PC-9 (cell line): ENCODE measurements at regions not wholly inside any gene's neighbourhood (a gene's known extent, or its start where the extent isn't known, plus 50 kb on each side); places are given as distances from the start of the nearest gene placed in this dataset.

Experiments
- BruUV-seq: library from RNA; stranded (reverse); fragments of 400-500 nt; replicated peaks from 2 replicates; lab custom pipeline; 2021; lab: Mats Ljungman, UMichigan
- CTCF ChIA-PET: fragments of 300-600 bp; sonication (Branson Sonifier 250); formaldehyde crosslinking; loops from one replicate; lab custom pipeline; 2022; ENCODE audit warnings: antibody characterized with exemption; lab: Charles Lee
- POLR2A ChIA-PET: fragments of 300-600 bp; sonication (Branson Sonifier 250); formaldehyde crosslinking; loops from one replicate; lab custom pipeline; 2022; ENCODE audit warnings: antibody characterized with exemption; ENCODE audit not compliant: unreplicated experiment; lab: Charles Lee
- DNase-seq, 2 experiments: peaks; one replicate each; pipeline versions ENCODE4 v3.0.0 to v3.0.0-alpha.2; 2015 to 2022; ENCODE audit warnings: mixed read lengths in 1 of 2
- H2AFZ ChIP-seq: fragments of 200-600 bp; sonication (generic); 2 replicates; pipeline ENCODE4 v1.8.1; 2017; ENCODE audit warnings: antibody characterized with exemption
- H3F3A ChIP-seq: fragments of 200-600 bp; sonication (generic); 2 replicates; pipeline ENCODE4 v1.8.1; 2017; ENCODE audit warnings: antibody characterized with exemption, mild to moderate bottlenecking, low read depth; ENCODE audit not compliant: insufficient read depth
- H3K27ac ChIP-seq: fragments of 200-600 bp; sonication (generic); 2 replicates; pipeline ENCODE4 v1.6.1; 2016; ENCODE audit warnings: mixed run types
- H3K27me3 ChIP-seq: fragments of 200-600 bp; sonication (generic); 2 replicates; pipeline ENCODE4 v1.6.1; 2016; ENCODE audit warnings: low read depth, mixed run types; ENCODE audit not compliant: insufficient read depth
- H3K36me3 ChIP-seq: fragments of 200-600 bp; sonication (generic); 2 replicates; pipeline ENCODE4 v1.6.1; 2016; ENCODE audit warnings: low read depth, mixed run types
- H3K4me1 ChIP-seq: fragments of 200-600 bp; sonication (generic); replicated peaks from 2 replicates; pipeline ENCODE4 v1.6.1; 2016; ENCODE audit warnings: mixed run types; ENCODE audit not compliant: insufficient read depth
- H3K4me2 ChIP-seq: fragments of 200-600 bp; sonication (generic); 2 replicates; pipeline ENCODE4 v1.6.1; 2017; ENCODE audit warnings: mixed run types
- H3K4me3 ChIP-seq: fragments of 200-600 bp; sonication (generic); 2 replicates; pipeline ENCODE4 v1.6.1; 2016; ENCODE audit warnings: mixed run types
- H3K79me2 ChIP-seq: fragments of 200-600 bp; sonication (generic); 2 replicates; pipeline ENCODE4 v1.6.1; 2017; ENCODE audit warnings: low read depth, mixed run types
- H3K9me2 ChIP-seq: fragments of 200-600 bp; sonication (generic); 2 replicates; pipeline ENCODE4 v1.8.1; 2017; ENCODE audit warnings: mild to moderate bottlenecking; ENCODE audit not compliant: insufficient read depth
- H3K9me3 ChIP-seq: fragments of 200-600 bp; sonication (generic); 2 replicates; pipeline ENCODE4 v1.8.1; 2016; ENCODE audit warnings: low read depth; ENCODE audit not compliant: insufficient read depth
- H4K20me1 ChIP-seq: fragments of 200-600 bp; sonication (generic); 2 replicates; pipeline ENCODE4 v1.8.1; 2017; ENCODE audit not compliant: insufficient read depth
- EZH2 ChIP-seq: fragments of 200-600 bp; sonication (generic); IDR thresholded peaks from 2 replicates; pipeline ENCODE4 v1.8.0; 2017; ENCODE audit warnings: antibody characterized with exemption, low read depth
- intact Hi-C: fragments of 100-400 bp; cut with micrococcal nuclease; formaldehyde crosslinking; loops from one replicate; pipeline ENCODE4 v1.10.0; 2022; ENCODE audit not compliant: unreplicated experiment
- TF ChIP-seq, protein P1 (sequence below): fragments of 200-600 bp; sonication (generic); conservative IDR thresholded peaks from 2 replicates; pipeline ENCODE4 v1.6.1; 2017; ENCODE audit warnings: mixed run types, antibody characterized with exemption, mild to moderate bottlenecking, moderate library complexity

DNA sequence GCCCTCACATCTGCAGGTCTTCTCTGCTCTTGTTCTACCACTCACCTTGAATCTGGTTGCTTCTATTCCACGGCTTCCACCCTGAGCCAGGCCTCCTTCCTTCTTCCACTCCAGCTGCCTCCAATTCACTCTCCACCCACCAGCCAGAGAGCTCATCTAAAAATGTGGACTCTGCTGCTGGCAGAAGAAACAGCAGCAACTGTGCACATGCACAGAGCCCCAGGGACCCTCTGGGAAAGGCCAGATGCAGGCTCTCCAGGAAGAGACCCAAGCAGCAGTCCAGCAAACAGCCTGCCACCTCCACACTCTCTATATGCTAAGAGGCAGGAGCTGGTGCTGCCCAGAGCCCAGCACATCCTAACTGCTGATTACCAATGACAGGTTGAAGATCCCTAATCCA is 162.6 kb upstream of the TOP1 start:
- H3F3A ChIP-seq = no peaks in the 10 kb centered on the region
- intact Hi-C loops = no loop called here
- H3K36me3 ChIP-seq = no peaks in the 10 kb centered on the region
- POLR2A ChIA-PET = no interaction called here
- H3K9me2 ChIP-seq = no peaks in the 10 kb centered on the region
- no peak for DNase-seq
- TF ChIP-seq, protein P1, sequence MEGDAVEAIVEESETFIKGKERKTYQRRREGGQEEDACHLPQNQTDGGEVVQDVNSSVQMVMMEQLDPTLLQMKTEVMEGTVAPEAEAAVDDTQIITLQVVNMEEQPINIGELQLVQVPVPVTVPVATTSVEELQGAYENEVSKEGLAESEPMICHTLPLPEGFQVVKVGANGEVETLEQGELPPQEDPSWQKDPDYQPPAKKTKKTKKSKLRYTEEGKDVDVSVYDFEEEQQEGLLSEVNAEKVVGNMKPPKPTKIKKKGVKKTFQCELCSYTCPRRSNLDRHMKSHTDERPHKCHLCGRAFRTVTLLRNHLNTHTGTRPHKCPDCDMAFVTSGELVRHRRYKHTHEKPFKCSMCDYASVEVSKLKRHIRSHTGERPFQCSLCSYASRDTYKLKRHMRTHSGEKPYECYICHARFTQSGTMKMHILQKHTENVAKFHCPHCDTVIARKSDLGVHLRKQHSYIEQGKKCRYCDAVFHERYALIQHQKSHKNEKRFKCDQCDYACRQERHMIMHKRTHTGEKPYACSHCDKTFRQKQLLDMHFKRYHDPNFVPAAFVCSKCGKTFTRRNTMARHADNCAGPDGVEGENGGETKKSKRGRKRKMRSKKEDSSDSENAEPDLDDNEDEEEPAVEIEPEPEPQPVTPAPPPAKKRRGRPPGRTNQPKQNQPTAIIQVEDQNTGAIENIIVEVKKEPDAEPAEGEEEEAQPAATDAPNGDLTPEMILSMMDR = no peak
- no peak for TF ChIP-seq EZH2
- no peaks in the 10 kb centered on the region for H4K20me1 ChIP-seq
- CTCF ChIA-PET = no interaction called here
- H3K4me3 ChIP-seq = no peak overlapping the region
- H3K27ac ChIP-seq = no peak overlapping the region
- peaks cover 60% of the 10 kb centered on the region for H3K27me3 ChIP-seq
- H2AFZ ChIP-seq = no peak overlapping the region
- no peaks in the 10 kb centered on the region for H3K4me1 ChIP-seq
- no peaks in the 10 kb centered on the region for H3K79me2 ChIP-seq
- no TSS peak for BruUV-seq
- H3K9me3 ChIP-seq = no peaks in the 10 kb centered on the region
- H3K4me2 ChIP-seq = no peak overlapping the region

DNA sequence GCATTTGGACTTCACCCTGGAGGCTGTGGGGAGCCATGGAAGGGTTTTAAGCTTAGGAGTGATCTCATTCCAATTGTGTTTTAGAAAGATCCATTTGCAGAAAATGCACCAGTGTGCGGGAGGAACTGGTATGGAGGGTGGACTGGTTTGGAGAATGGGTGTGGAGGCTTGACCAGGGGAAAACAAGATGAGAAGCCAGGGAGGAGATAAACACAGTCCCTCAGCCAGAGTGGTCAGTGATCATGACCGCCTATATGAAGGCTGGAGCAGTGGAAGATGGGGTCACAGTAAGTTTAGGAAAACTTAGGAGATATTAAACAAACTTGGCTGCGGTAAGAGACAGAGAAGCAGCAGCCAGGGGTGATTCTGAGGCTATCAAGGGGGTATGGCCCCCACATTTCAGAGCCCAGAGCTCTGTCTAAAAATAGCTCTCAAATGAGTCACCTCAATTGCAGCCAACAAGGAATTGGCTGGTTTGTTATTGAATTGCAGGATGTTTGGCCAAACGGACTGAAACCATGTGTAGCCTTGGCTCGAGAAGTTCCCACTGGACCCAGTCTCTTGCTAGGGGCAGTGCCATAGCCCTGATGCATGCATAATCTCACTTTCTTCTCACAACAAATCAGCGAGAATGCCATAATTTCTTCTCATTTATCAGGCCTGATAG is 159.9 kb upstream of the TOP1 start:
- ChIA-PET POLR2A (no interaction called here), CTCF (no interaction called here)
- H3K9me3 ChIP-seq = no peaks in the 10 kb centered on the region
- H3K4me3 ChIP-seq = no peak overlapping the region
- H3K4me2 ChIP-seq = no peak overlapping the region
- no peak overlapping the region for H2AFZ ChIP-seq
- H3K4me1 ChIP-seq = no peaks in the 10 kb centered on the region
- DNase-seq = no peak
- no peaks in the 10 kb centered on the region for H3K9me2 ChIP-seq
- no peaks in the 10 kb centered on the region for H3K79me2 ChIP-seq
- no peaks in the 10 kb centered on the region for H3F3A ChIP-seq
- intact Hi-C loops = no loop called here
- TF ChIP-seq EZH2 = no peak
- TF ChIP-seq, protein P1 = no peak
- H3K27me3 ChIP-seq = peaks cover 58% of the 10 kb centered on the region
- no peaks in the 10 kb centered on the region for H4K20me1 ChIP-seq
- H3K36me3 ChIP-seq = no peaks in the 10 kb centered on the region
- no TSS peak for BruUV-seq
- no peak overlapping the region for H3K27ac ChIP-seq

- no peak for DNase-seq
- H4K20me1 ChIP-seq = no peaks in the 10 kb centered on the region
- TF ChIP-seq EZH2 = no peak
- TF ChIP-seq, protein P1 = no peak
- H3K4me1 ChIP-seq = no peaks in the 10 kb centered on the region
- no peaks in the 10 kb centered on the region for H3K9me3 ChIP-seq
- H2AFZ ChIP-seq = no peak overlapping the region
- CTCF ChIA-PET = no interaction called here
- POLR2A ChIA-PET = no interaction called here
- intact Hi-C loops = no loop called here
- H3K27ac ChIP-seq = no peak overlapping the region
- BruUV-seq = no TSS peak
- H3K36me3 ChIP-seq = no peaks in the 10 kb centered on the region
- H3K9me2 ChIP-seq = no peaks in the 10 kb centered on the region
- peaks cover 60% of the 10 kb centered on the region for H3K27me3 ChIP-seq
- no peak overlapping the region for H3K4me3 ChIP-seq
- H3K79me2 ChIP-seq = no peaks in the 10 kb centered on the region
- H3F3A ChIP-seq = no peaks in the 10 kb centered on the region
- H3K4me2 ChIP-seq = no peak overlapping the region
These were observed 159.1 kb upstream of the TOP1 start for GRCh38 chr20:40869218-40870147.
